Activated CD4-positive, alpha-beta memory T cell treated with anti-CD3 and anti-CD28 coated beads, Interleukin-2, amount 10 ng/mL, durations not matched to agents 7 days and 5 days (primary cell): ENCODE measurements at regions not wholly inside any gene's neighbourhood (a gene's known extent, or its start where the extent isn't known, plus 50 kb on each side); places are given as distances from the start of the nearest gene placed in this dataset.
"Not testable (repeated sequence)": the region's sequence is repeated elsewhere in the genome, so short reads cannot be mapped to it uniquely, and the experiment has no call there.

Source experiments
- CTCF ChIA-PET: fragments of 350-600 bp; sonication (Branson Sonifier 250); formaldehyde crosslinking; loops from one replicate; lab custom pipeline; 2021; ENCODE audit warnings: antibody characterized with exemption, inconsistent platforms; lab: Charles Lee
- POLR2A ChIA-PET: fragments of 350-600 bp; sonication (Branson Sonifier 250); formaldehyde crosslinking; loops from one replicate; lab custom pipeline; 2021; ENCODE audit warnings: antibody characterized with exemption; lab: Charles Lee
- DNase-seq: peaks from one replicate; pipeline ENCODE4 v3.0.0-alpha.2; 2020
- H3K27ac Mint-ChIP-seq: one replicate; pipeline ENCODE4 v1.8.0; 2021; ENCODE audit warnings: mild to moderate bottlenecking, mixed read lengths
- H3K27me3 Mint-ChIP-seq: one replicate; pipeline ENCODE4 v1.8.0; 2021; ENCODE audit warnings: mixed read lengths
- H3K36me3 Mint-ChIP-seq: one replicate; pipeline ENCODE4 v1.8.0; 2021; ENCODE audit warnings: low read depth, mixed read lengths
- H3K4me1 Mint-ChIP-seq: one replicate; pipeline ENCODE4 v1.8.0; 2021; ENCODE audit warnings: mixed read lengths
- H3K4me3 Mint-ChIP-seq: one replicate; pipeline ENCODE4 v1.8.0; 2021; ENCODE audit warnings: mild to moderate bottlenecking, mixed read lengths
- H3K9me3 Mint-ChIP-seq: one replicate; pipeline ENCODE4 v1.8.0; 2021; ENCODE audit warnings: mixed read lengths

DNA sequence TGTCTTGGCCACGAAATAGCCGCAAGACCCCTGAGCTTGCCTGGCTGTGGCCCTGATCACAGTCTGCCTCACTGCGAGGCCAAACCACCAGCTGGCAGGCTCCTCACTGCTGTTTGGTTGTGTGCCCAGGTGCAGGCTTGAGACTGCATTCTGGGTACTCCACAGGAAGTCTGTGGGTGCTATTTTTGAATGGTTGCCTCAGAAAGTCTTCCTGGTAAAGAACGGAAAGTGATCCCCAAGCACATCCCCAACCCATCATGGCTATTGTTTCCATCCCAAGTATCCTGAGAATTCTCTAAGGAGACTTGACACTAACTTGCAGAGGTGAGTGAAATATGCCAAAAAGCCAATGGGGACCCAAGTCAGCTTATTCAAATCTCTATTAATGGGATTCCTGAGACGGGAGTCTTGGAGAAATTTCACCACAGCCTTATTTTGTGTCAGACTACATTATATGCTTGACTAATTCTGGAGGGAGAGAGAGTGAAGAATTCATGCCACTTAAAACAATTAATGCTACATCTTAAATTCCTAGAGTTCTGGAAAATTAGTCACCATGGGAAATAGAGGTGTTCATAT lies 170.9 kb downstream of the RAMP3 start:
- H3K4me3 Mint-ChIP-seq: no peak overlapping the region

DNA sequence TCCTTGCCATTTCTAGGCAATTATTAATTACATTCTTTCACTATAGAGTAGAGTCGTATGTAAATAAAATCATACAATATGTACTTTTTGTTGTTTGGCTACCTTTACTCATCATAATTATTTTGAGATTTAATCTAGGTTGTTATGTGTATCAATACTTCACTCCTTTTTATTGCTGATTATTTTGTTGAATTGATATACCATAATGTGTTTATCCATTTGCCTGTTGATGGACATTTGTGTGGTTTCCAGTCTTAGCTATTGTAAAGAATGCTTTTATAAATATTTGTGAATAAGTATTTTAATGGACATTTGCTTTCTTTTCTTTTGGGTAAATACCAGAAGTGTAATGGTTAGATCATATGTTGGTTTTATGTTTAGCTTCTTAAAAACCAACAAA lies 174.0 kb downstream of the RAMP3 start:
- no peak for DNase-seq
- H3K27ac Mint-ChIP-seq: no peak overlapping the region
- peaks cover 4% of the 10 kb centered on the region for H3K4me1 Mint-ChIP-seq
- peaks cover 28% of the 10 kb centered on the region for H3K27me3 Mint-ChIP-seq
- CTCF ChIA-PET: no interaction called here
- H3K4me3 Mint-ChIP-seq: no peak overlapping the region
- H3K9me3 Mint-ChIP-seq: no peaks in the 10 kb centered on the region
- no peaks in the 10 kb centered on the region for H3K36me3 Mint-ChIP-seq
- POLR2A ChIA-PET: no interaction called here

More for the DNA sequence above, 170.9 kb downstream of the RAMP3 start:
- ChIA-PET CTCF (interaction anchor here (1.0 kb wide), 1 partner anchor 11 kb away, joined by 3 read pairs; no protein-coding TSS in a partner anchor), POLR2A (no interaction called here)
- no peak for DNase-seq
- no peaks in the 10 kb centered on the region for H3K9me3 Mint-ChIP-seq
- H3K27me3 Mint-ChIP-seq: peaks cover 3% of the 10 kb centered on the region
- no peaks in the 10 kb centered on the region for H3K36me3 Mint-ChIP-seq
- H3K27ac Mint-ChIP-seq: no peak overlapping the region
- H3K4me1 Mint-ChIP-seq: peaks cover 4% of the 10 kb centered on the region

DNA sequence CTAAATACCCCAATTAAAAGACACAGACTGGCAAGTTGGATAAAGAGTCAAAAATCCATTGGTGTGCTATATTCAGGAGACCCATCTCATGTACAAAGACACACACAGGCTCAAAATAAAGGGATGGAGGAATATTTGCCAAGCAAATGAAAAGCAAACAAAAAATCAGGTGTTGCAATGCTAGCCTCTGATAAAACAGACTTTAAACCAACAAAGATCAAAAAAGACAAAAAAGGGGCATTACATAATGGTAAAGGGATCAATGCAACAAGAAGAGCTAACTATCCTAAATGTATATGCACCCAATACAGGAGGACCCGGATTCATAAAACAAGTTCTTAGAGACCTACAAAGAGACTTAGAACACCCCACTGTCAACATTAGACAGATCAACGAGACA lies 177.4 kb downstream of the RAMP3 start:
- H3K27me3 Mint-ChIP-seq: peaks cover 39% of the 10 kb centered on the region
- CTCF ChIA-PET, DNase-seq, H3K36me3 Mint-ChIP-seq, H3K9me3 Mint-ChIP-seq, H3K27ac Mint-ChIP-seq, H3K4me3 Mint-ChIP-seq, H3K4me1 Mint-ChIP-seq, POLR2A ChIA-PET: not testable (repeated sequence)

DNA sequence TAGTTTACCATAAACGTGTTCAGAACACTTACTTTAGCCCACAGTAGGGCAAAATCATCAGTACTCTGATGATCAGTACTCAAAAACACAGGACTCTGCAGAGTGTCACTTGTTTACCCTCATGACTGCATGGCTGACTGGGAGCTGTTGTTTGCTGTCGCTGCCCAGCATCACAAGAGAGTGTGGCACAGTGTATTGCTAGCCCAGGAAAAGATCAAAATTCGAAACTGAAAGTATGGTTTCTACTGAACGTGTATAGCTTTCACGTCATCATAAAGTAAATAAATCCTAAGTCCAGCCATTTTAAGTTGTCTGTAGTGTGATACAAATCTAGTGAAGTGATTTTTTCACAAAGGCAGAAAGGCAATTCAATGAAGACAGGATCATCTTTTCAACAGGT lies 184.6 kb downstream of the RAMP3 start:
- peaks cover 24% of the 10 kb centered on the region for H3K27me3 Mint-ChIP-seq
- H3K9me3 Mint-ChIP-seq: no peaks in the 10 kb centered on the region
- H3K27ac Mint-ChIP-seq: no peak overlapping the region
- no peak for DNase-seq
- ChIA-PET POLR2A (no interaction called here), CTCF (no interaction called here)
- no peaks in the 10 kb centered on the region for H3K36me3 Mint-ChIP-seq
- no peak overlapping the region for H3K4me3 Mint-ChIP-seq
- peaks cover 2% of the 10 kb centered on the region for H3K4me1 Mint-ChIP-seq

DNA sequence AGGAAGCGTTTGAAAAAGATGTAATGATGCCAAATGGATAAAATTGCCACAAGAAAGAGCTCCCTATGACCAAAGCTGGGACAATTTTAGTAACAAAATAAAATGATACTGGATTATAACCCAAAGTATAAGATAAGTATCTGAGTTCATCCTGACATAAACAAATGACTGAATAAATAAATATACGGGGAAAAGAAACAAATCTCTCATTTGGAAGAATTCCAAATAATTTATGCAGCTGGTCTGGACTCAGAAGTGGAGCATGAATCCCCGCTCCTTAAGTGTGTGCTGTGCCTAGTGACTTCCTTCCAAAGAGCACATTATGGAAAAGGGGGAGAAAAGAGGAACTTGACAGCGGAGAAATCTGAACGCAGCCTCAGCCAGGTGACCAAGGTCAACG lies 186.2 kb downstream of the RAMP3 start:
- Mint-ChIP-seq H3K4me1 (peaks cover 2% of the 10 kb centered on the region), H3K27me3 (peaks cover 20% of the 10 kb centered on the region), H3K9me3 (no peaks in the 10 kb centered on the region), H3K4me3 (no peak overlapping the region), H3K36me3 (no peaks in the 10 kb centered on the region), H3K27ac (no peak overlapping the region)
- CTCF ChIA-PET: no interaction called here
- POLR2A ChIA-PET: no interaction called here
- DNase-seq: no peak

DNA sequence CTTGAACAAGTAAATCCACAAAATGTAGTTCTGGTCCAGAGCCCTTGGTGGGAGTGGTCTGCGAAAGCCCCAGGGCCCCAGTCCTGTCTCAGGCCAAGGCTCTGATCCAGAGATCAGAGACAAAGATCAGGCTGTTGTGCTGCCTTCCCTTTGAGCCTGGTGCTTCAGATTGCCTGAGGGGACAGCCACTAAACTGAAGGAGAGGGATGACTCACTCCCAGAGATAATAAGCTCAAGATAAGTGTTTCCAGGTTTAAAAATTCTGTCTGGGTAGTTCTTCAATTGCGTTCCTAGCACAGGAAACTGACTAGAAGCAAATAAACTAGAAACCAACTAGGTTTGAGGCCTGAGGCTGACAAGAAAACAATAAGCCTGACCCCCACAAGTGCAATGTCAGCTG lies 190.2 kb downstream of the RAMP3 start:
- Mint-ChIP-seq H3K4me3 (no peak overlapping the region), H3K9me3 (no peaks in the 10 kb centered on the region), H3K27me3 (peaks cover 12% of the 10 kb centered on the region), H3K36me3 (no peaks in the 10 kb centered on the region), H3K27ac (no peak overlapping the region), H3K4me1 (no peaks in the 10 kb centered on the region)
- ChIA-PET POLR2A (no interaction called here), CTCF (no interaction called here)
- DNase-seq: no peak

DNA sequence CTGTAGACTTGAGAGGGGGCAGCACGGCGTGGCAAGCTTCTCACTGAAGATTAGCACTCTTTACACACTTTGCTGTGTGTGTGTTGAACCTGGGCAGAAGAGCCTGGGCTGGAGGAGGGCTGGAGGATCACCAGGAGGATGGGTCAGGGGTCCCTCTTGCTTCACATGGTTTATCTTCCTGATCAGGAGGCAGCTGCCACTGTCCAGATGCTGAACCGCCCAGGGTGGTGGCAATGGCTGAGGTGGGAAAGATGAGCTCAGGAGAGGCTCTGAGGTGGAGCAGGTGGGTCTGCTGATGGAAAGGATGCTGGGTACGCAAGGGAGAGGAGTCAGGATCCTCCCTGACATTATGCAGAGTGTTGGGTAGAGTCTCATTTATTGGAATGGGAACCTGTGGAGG lies 191.5 kb downstream of the RAMP3 start:
- POLR2A ChIA-PET: no interaction called here
- H3K27ac Mint-ChIP-seq: no peak overlapping the region
- DNase-seq: no peak
- H3K4me1 Mint-ChIP-seq: no peaks in the 10 kb centered on the region
- H3K27me3 Mint-ChIP-seq: peaks cover 6% of the 10 kb centered on the region
- no peaks in the 10 kb centered on the region for H3K9me3 Mint-ChIP-seq
- CTCF ChIA-PET: no interaction called here
- no peak overlapping the region for H3K4me3 Mint-ChIP-seq
- H3K36me3 Mint-ChIP-seq: no peaks in the 10 kb centered on the region

DNA sequence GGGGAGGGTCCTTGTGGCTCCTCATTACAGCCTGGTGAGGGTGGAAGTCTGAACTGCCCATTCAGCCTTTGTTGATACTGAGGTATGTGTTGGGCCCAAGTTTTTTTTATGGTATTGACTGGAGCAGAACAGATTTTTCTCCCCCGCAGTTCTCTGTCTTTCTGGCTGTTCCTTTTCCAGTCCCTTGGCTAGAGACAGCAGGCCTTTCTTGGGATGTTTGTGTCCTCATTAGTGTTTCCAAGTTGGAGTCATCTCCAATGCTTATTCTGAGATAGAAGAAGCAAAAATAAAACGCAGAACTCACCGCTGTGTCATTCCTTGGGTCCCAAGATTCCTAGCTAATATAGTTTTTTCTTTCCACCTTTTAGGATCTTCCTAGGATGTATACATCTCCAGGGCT lies 193.3 kb downstream of the RAMP3 start:
- Mint-ChIP-seq H3K4me1 (no peaks in the 10 kb centered on the region), H3K9me3 (no peaks in the 10 kb centered on the region), H3K27me3 (peaks cover 11% of the 10 kb centered on the region), H3K27ac (no peak overlapping the region), H3K4me3 (no peak overlapping the region), H3K36me3 (no peaks in the 10 kb centered on the region)
- DNase-seq: no peak
- ChIA-PET POLR2A (no interaction called here), CTCF (no interaction called here)

DNA sequence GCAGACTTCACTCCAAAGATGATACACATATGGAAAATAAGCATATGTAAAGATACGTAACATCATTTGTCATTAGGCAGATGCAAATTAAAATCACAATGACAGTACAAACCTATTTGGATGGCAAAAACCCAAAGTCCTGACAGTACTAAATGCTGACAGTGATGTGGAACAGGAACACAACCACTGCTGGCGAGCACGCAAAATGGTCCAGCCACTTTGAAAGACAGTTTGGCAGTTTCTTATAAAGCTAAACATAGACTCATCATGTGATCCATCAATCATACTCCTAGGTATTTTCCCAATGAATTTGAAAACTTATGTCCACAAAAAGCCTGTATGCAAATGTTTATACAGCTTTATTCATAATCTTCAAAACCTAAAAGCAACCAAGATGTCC lies 200.7 kb downstream of the RAMP3 start:
- CTCF ChIA-PET: no interaction called here
- Mint-ChIP-seq H3K4me1 (no peaks in the 10 kb centered on the region), H3K9me3 (no peaks in the 10 kb centered on the region), H3K27me3 (peaks cover 19% of the 10 kb centered on the region), H3K27ac (no peak overlapping the region), H3K36me3 (no peaks in the 10 kb centered on the region), H3K4me3 (no peak overlapping the region)
- no peak for DNase-seq
- POLR2A ChIA-PET: no interaction called here

DNA sequence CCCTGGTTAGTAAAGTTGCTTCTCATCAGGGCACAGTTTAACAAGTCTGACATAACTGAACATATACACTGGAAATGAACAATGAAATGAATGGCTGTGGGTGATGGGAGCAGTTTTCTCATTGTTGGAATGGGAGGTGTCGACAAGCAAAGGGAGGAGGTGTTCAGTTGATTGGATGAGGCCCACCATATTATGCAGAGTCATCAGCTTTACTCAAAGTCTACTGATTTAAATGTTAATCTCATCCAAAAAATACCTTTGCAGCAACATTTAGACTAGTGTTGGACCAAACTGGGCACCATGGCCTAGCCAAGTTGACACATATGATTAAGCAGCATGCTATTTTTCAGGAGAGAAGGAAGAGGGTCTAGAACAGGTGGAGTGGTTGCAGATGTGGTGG lies 201.7 kb downstream of the RAMP3 start:
- ChIA-PET CTCF (no interaction called here), POLR2A (no interaction called here)
- no peaks in the 10 kb centered on the region for H3K9me3 Mint-ChIP-seq
- no peaks in the 10 kb centered on the region for H3K36me3 Mint-ChIP-seq
- H3K4me3 Mint-ChIP-seq: no peak overlapping the region
- no peak for DNase-seq
- peaks cover 14% of the 10 kb centered on the region for H3K27me3 Mint-ChIP-seq
- H3K27ac Mint-ChIP-seq: no peak overlapping the region
- no peaks in the 10 kb centered on the region for H3K4me1 Mint-ChIP-seq

DNA sequence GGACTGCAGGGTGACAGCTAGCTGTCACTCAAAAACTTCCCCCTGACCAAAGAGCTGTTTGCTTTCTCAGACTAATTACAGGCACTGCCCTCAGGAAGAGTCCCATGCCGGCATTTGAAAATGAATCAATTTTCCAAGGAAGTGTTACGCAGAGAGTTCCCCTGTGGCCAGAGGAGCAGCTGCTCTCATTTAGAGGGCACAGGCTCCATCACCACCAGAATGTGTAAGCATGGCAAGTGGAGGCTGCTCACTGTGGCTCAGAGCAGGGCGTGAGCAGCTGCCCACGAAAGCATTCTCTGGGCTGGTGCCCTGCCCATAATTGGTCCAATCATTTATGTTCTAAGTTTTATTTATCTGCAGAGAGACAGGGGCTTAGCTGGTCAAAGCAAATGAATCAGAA lies 202.2 kb downstream of the RAMP3 start:
- Mint-ChIP-seq H3K36me3 (no peaks in the 10 kb centered on the region), H3K27me3 (peaks cover 12% of the 10 kb centered on the region), H3K9me3 (no peaks in the 10 kb centered on the region), H3K4me1 (no peaks in the 10 kb centered on the region), H3K4me3 (no peak overlapping the region), H3K27ac (no peak overlapping the region)
- ChIA-PET POLR2A (no interaction called here), CTCF (no interaction called here)
- DNase-seq: no peak

DNA sequence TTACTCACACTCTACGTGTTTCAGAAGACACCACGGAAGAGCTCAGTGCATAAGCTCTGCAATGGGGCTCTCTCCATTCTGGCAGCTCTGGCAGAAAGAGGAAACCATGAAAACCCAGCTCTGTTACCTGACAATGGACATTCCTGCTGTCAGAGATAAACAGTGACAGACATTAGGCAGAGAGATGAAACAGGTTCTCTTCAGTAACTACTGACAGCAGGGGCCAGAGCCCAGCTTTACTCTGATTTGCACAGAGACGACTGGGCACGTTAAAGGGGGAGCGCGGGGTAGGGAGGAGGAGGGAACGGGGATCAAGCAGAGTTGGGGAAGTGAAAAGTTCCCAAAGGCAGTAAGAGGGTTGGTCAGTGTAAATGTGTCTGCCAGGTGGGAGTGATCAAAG lies 206.1 kb downstream of the RAMP3 start:
- Mint-ChIP-seq H3K27ac (no peak overlapping the region), H3K4me3 (no peak overlapping the region), H3K9me3 (no peaks in the 10 kb centered on the region), H3K36me3 (no peaks in the 10 kb centered on the region), H3K27me3 (peaks cover 6% of the 10 kb centered on the region), H3K4me1 (no peaks in the 10 kb centered on the region)
- POLR2A ChIA-PET: no interaction called here
- CTCF ChIA-PET: no interaction called here
- DNase-seq: no peak

DNA sequence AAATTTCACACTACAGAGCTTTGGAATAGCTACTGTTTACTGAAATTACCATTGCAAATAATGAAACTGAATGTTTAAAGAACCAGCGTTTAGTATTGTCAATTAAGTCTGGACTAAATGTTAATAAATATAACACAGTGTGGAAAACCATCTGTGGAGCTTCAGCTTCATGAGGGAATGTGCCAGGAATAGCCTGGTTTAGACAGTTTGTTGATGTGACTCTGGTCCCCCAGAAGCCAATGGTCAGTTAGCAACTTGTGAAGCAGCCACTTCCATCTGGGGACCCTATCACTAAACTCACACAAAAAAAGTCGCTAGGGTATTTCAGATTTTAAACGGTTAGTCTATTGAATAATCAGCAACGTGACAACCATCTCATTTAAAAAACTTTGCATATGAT lies 207.8 kb downstream of the RAMP3 start:
- no peak overlapping the region for H3K27ac Mint-ChIP-seq
- no peak overlapping the region for H3K4me3 Mint-ChIP-seq
- CTCF ChIA-PET: no interaction called here
- H3K4me1 Mint-ChIP-seq: no peaks in the 10 kb centered on the region
- no peaks in the 10 kb centered on the region for H3K36me3 Mint-ChIP-seq
- DNase-seq: no peak
- peaks cover 15% of the 10 kb centered on the region for H3K27me3 Mint-ChIP-seq
- POLR2A ChIA-PET: no interaction called here
- H3K9me3 Mint-ChIP-seq: no peaks in the 10 kb centered on the region

DNA sequence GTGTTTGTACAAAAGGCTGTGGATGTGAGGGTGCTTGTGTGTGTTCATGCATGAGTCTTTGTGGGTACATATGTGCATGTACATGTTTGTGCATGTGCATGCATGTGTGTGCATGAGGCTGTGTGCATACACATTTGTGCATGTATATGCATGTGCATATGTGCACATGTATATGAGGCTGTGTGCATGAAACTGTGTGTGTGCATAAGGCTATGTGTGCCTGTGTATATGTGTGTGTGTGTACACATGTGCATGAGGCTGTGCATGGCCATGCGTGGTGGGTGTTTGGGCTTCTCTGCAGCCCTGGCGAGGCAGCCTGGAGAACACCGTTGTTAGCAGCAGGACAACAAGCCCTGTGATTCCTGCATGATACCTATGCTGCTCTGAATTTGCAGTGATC lies 207.7 kb upstream of the ADCY1 start:
- H3K9me3 Mint-ChIP-seq: no peaks in the 10 kb centered on the region
- POLR2A ChIA-PET: no interaction called here

More for the DNA sequence above, 207.7 kb upstream of the ADCY1 start:
- no peak overlapping the region for H3K4me3 Mint-ChIP-seq
- no peaks in the 10 kb centered on the region for H3K4me1 Mint-ChIP-seq
- DNase-seq: no peak
- CTCF ChIA-PET: no interaction called here
- H3K27me3 Mint-ChIP-seq: peaks cover 21% of the 10 kb centered on the region
- H3K27ac Mint-ChIP-seq: no peak overlapping the region
- H3K36me3 Mint-ChIP-seq: no peaks in the 10 kb centered on the region
